ENCODE measurements at regions not wholly inside any gene's neighbourhood (a gene's known extent, or its start where the extent isn't known, plus 50 kb on each side); places are given as distances from the start of the nearest gene placed in this dataset.

- H3K27ac ChIP-seq (ENCODE audit: control insufficient read depth, insufficient read depth): no peak overlapping the region
- no peak overlapping the region for H3K9ac ChIP-seq (ENCODE audit: control insufficient read depth, insufficient read depth, low read length)
- DNase-seq (ENCODE audit: low read depth, low spot score) (no peak), ATAC-seq (no peak), FAIRE-seq (no peak)
- H4K20me1 ChIP-seq (ENCODE audit: control insufficient read depth, insufficient read depth): no peaks in the 10 kb centered on the region
- no TSS peak for BruUV-seq (replicated peaks)
- H3K4me3 ChIP-seq: no peak overlapping the region
- TF ChIP-seq HDAC2 (IDR thresholded peaks at IDR 0.05) (no peak), MYB (IDR thresholded peaks at IDR 0.05; ENCODE audit: borderline replicate concordance, low read depth, low read length) (no peak), WRNIP1 (IDR thresholded peaks at IDR 0.05; ENCODE audit: borderline replicate concordance, low read depth, low read length) (no peak), IKZF2 (IDR thresholded peaks at IDR 0.05) (no peak), EGR1 (IDR thresholded peaks at IDR 0.05; ENCODE audit: borderline replicate concordance in 1 of 2, low read depth in 2 of 2, low read length in 2 of 2) (no peak), HDAC6 (IDR thresholded peaks at IDR 0.05; ENCODE audit: unreplicated experiment) (no peak), SUZ12 (IDR thresholded peaks at IDR 0.05; ENCODE audit: unreplicated experiment) (no peak), EZH2 (IDR thresholded peaks at IDR 0.05; ENCODE audit: borderline replicate concordance, control insufficient read depth, low read depth, low read length) (no peak), REST (IDR thresholded peaks at IDR 0.05; ENCODE audit: low read depth, low read length) (no peak), E2F4 (IDR thresholded peaks at IDR 0.05; ENCODE audit: low read depth, low read length) (no peak), ZBTB4 (CRISPR knock-in tag; IDR thresholded peaks at IDR 0.05) (no peak), KLF5 (IDR thresholded peaks at IDR 0.05; ENCODE audit: partially characterized antibody) (no peak), POLR2A (IDR thresholded peaks at IDR 0.05; ENCODE audit: low read depth, low read length) (no peak), NR2C1 (IDR thresholded peaks at IDR 0.05) (no peak), SIX5 (IDR thresholded peaks at IDR 0.05; ENCODE audit: low read depth, low read length, severe bottlenecking) (no peak), TCF7 (IDR thresholded peaks at IDR 0.05; ENCODE audit: borderline replicate concordance) (no peak)
- TF ChIP-seq, protein P1, sequence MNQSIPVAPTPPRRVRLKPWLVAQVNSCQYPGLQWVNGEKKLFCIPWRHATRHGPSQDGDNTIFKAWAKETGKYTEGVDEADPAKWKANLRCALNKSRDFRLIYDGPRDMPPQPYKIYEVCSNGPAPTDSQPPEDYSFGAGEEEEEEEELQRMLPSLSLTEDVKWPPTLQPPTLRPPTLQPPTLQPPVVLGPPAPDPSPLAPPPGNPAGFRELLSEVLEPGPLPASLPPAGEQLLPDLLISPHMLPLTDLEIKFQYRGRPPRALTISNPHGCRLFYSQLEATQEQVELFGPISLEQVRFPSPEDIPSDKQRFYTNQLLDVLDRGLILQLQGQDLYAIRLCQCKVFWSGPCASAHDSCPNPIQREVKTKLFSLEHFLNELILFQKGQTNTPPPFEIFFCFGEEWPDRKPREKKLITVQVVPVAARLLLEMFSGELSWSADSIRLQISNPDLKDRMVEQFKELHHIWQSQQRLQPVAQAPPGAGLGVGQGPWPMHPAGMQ (IDR thresholded peaks at IDR 0.05; ENCODE audit: borderline replicate concordance): no peak
- CTCF ChIA-PET: no interaction called here
- H3K4me2 ChIP-seq (ENCODE audit: control insufficient read depth, insufficient read depth): no peak overlapping the region
- H3K9me3 ChIP-seq (replicated peaks; ENCODE audit: control insufficient read depth, insufficient read depth, low read length): no peaks in the 10 kb centered on the region
- H3K79me2 ChIP-seq (ENCODE audit: control insufficient read depth, insufficient read depth, low read length): no peaks in the 10 kb centered on the region
- RAD21 ChIA-PET (ENCODE audit: unreplicated experiment): no interaction called here
- POLR2A ChIA-PET: no interaction called here
- intact Hi-C loops (cut with micrococcal nuclease; ENCODE audit: unreplicated experiment) (no loop called here), in situ Hi-C loops (cut with MboI) (no loop called here)
- whole genome bisulfite sequencing (ENCODE audit: insufficient coverage, insufficient replicate concordance, low lambda C conversion rate, missing lambda C conversion rate): 0% methylated on average over 2 of the region's 2 CpGs
- H3K27me3 ChIP-seq (replicated peaks in 1 of 2; ENCODE audit: control insufficient read depth in 2 of 2, insufficient read depth in 2 of 2, low read length in 1 of 2): no peaks in the 10 kb centered on the region; a peak in 1 of 4 replicates
- no peaks in the 10 kb centered on the region for H3K36me3 ChIP-seq (ENCODE audit: control insufficient read depth in 2 of 2, insufficient read depth in 2 of 2, low read length in 1 of 2)
- SMC1A ChIA-PET (ENCODE audit: uncharacterized antibody, unreplicated experiment): no interaction called here
- H2AFZ ChIP-seq (ENCODE audit: control insufficient read depth, low read depth, low read length): no peak overlapping the region
- no peaks in the 10 kb centered on the region for H3K4me1 ChIP-seq (ENCODE audit: control insufficient read depth, insufficient read depth, low read length)
These were observed 113.9 kb downstream of the NKX6-1 start for GRCh38 chr4:84385203-84385602.
